HepG2 (cell line): ENCODE measurements at regions not wholly inside any gene's neighbourhood (a gene's known extent, or its start where the extent isn't known, plus 50 kb on each side); places are given as distances from the start of the nearest gene placed in this dataset.

ENCODE experiments used
- ATAC-seq: fragments of 200-7000 bp; cut with Tn5 transposase; 3 replicates; pipeline ENCODE4 v1.9.1; 2020; ENCODE audit warnings: mild to moderate bottlenecking, moderate library complexity
- BruUV-seq: library from RNA; stranded (reverse); fragments of 400-500 nt; replicated peaks from 2 replicates; lab custom pipeline; 2021; lab: Mats Ljungman, UMichigan
- CTCF ChIA-PET: fragments of 300-600 bp; formaldehyde crosslinking; extraction: SDS; loops from one replicate; lab custom pipeline; 2021; ENCODE audit warnings: low total read pairs, inconsistent platforms, low intra/inter-chr PET ratio; lab: Yijun Ruan, JAX
- POLR2A ChIA-PET: fragments of 350-600 bp; sonication (Branson Sonifier 250); formaldehyde crosslinking; loops from one replicate; lab custom pipeline; 2020; ENCODE audit warnings: antibody characterized with exemption, inconsistent platforms; lab: Yijun Ruan, JAX
- DNase-seq: peaks from one replicate; pipeline ENCODE4 v3.0.0-alpha.2; 2015; ENCODE audit warnings: low spot score
- FAIRE-seq: peaks from 3 replicates; lab custom pipeline; 2011; peaks lifted over from hg19 to GRCh38; lab: Jason Lieb, UNC
- H2AFZ ChIP-seq: one replicate; pipeline ENCODE4 v1.6.1; 2011; ENCODE audit warnings: low read length, inconsistent platforms
- H3K27ac ChIP-seq: fragments of 300-600 bp; 3 replicates; pipeline ENCODE4 v1.8.0; 2011; ENCODE audit warnings: mixed run types, mild to moderate bottlenecking, mixed read lengths, low read length, inconsistent platforms; ENCODE audit not compliant: insufficient read depth; ENCODE audit errors: extremely low read length
- H3K27me3 ChIP-seq, 2 experiments: fragments of 200-600 bp in 1 of 2; 2 replicates in 1 of 2; 3 replicates in 1 of 2; pipeline versions ENCODE4 v1.6.0 to v1.8.0; 2011; ENCODE audit warnings: low read length in 2 of 2, mild to moderate bottlenecking in 2 of 2, moderate library complexity in 2 of 2, inconsistent platforms in 1 of 2; ENCODE audit not compliant: insufficient read depth in 2 of 2, control insufficient read depth in 1 of 2
- H3K36me3 ChIP-seq, 2 experiments: fragments of 200-600 bp in 1 of 2; replicated peaks in 1 of 2; 2 replicates in 1 of 2; 3 replicates in 1 of 2; pipeline versions ENCODE4 v1.5.1 to v1.8.0; 2011; ENCODE audit warnings: low read length in 2 of 2, inconsistent platforms in 1 of 2; ENCODE audit not compliant: insufficient read depth in 2 of 2, control insufficient read depth in 1 of 2
- H3K4me1 ChIP-seq: 2 replicates; pipeline ENCODE4 v1.5.1; 2012; ENCODE audit warnings: low read length, inconsistent platforms; ENCODE audit not compliant: insufficient read depth
- H3K4me2 ChIP-seq: 2 replicates; pipeline ENCODE4 v1.6.0; 2011; ENCODE audit warnings: low read depth, low read length, inconsistent platforms
- H3K4me3 ChIP-seq, 3 experiments: fragments of 200-600 bp in 1 of 3; sonication (generic), shearing (Covaris generic) in 1 of 3; replicated peaks in 1 of 3; 2 replicates each; pipeline ENCODE4 v1.5.1; 2011 to 2016; ENCODE audit warnings: low read length in 3 of 3, inconsistent platforms in 2 of 3, low read depth in 2 of 3, mild to moderate bottlenecking in 2 of 3, control low read depth in 1 of 3, mixed read lengths in 1 of 3; ENCODE audit not compliant: insufficient read depth in 1 of 3
- H3K79me2 ChIP-seq: one replicate; pipeline ENCODE4 v1.6.1; 2011; ENCODE audit warnings: low read length, inconsistent platforms; ENCODE audit not compliant: insufficient read depth
- H3K9ac ChIP-seq: 2 replicates; pipeline ENCODE4 v1.6.0; 2011; ENCODE audit warnings: mild to moderate bottlenecking, low read depth, low read length, inconsistent platforms; ENCODE audit not compliant: insufficient read depth
- H3K9me3 ChIP-seq: 2 replicates; pipeline ENCODE4 v1.5.1; 2012; ENCODE audit warnings: mild to moderate bottlenecking, low read length
- H4K20me1 ChIP-seq: 2 replicates; pipeline ENCODE4 v1.6.0; 2011; ENCODE audit warnings: inconsistent platforms, mild to moderate bottlenecking, low read length, moderate library complexity; ENCODE audit not compliant: insufficient read depth
- HOXA7 ChIP-seq: sonication (generic); formaldehyde crosslinking; IDR thresholded peaks from 2 replicates; pipeline ENCODE4 v1.8.1; 2022; ENCODE audit warnings: mild to moderate bottlenecking, missing genetic modification reagents, moderate library complexity
- MEF2D ChIP-seq: sonication (generic); formaldehyde crosslinking; IDR thresholded peaks from 2 replicates; pipeline ENCODE4 v1.5.1; 2020; ENCODE audit warnings: mild to moderate bottlenecking, missing genetic modification reagents
- NBN ChIP-seq: fragments of 450-650 bp; conservative IDR thresholded peaks from 2 replicates; pipeline ENCODE4 v1.6.1; 2017
- PPARG ChIP-seq: conservative IDR thresholded peaks from 2 replicates; pipeline ENCODE4 v1.6.1; 2016; ENCODE audit warnings: missing biosample characterization, missing genetic modification reagents
- ZNF513 ChIP-seq: sonication (generic); formaldehyde crosslinking; conservative IDR thresholded peaks from 2 replicates; pipeline ENCODE4 v1.5.0; 2020; ENCODE audit warnings: missing genetic modification reagents
- ZNF609 ChIP-seq: sonication (generic); formaldehyde crosslinking; IDR thresholded peaks from 2 replicates; pipeline ENCODE4 v1.4.0; 2020; ENCODE audit warnings: mild to moderate bottlenecking, missing genetic modification reagents, borderline replicate concordance
- whole genome bisulfite sequencing: methylation state at CpG from one replicate; pipeline ENCODE4 v1.1.6; 2017; ENCODE audit warnings: low lambda C conversion rate; 5-methylcytosine and 5-hydroxymethylcytosine counted together
- in situ Hi-C: cut with HindIII; loops from 2 replicates; pipeline ENCODE4 v1.10.0; 2017; ENCODE audit warnings: low pct_unique_long_range_greater_than_20kb; ENCODE audit not compliant: extremely low pct_ligation_motif_present
- intact Hi-C: fragments of 100-400 bp; cut with micrococcal nuclease; formaldehyde crosslinking; loops from one replicate; pipeline ENCODE4 v1.10.0; 2022; ENCODE audit not compliant: unreplicated experiment

- ChIA-PET POLR2A (no interaction called here), CTCF (no interaction called here)
- no peaks in the 10 kb centered on the region for H3K9me3 ChIP-seq
- no peaks in the 10 kb centered on the region for H3K27me3 ChIP-seq
- in situ Hi-C loops = no loop called here
- no peaks in the 10 kb centered on the region for H3K79me2 ChIP-seq
- TF ChIP-seq ZNF609 (CRISPR knock-in tag) = no peak
- no peak for TF ChIP-seq NBN
- TF ChIP-seq PPARG (CRISPR knock-in tag) = no peak
- TF ChIP-seq ZNF513 (CRISPR knock-in tag) = no peak
- TF ChIP-seq MEF2D (CRISPR knock-in tag) = no peak
- no peak for TF ChIP-seq HOXA7 (CRISPR knock-in tag)
- no peaks in the 10 kb centered on the region for H3K36me3 ChIP-seq
- peaks cover 23% of the 10 kb centered on the region for H3K4me1 ChIP-seq
- no TSS peak for BruUV-seq
- no peak overlapping the region for H3K4me2 ChIP-seq
- FAIRE-seq (no peak), ATAC-seq (no peak), DNase-seq (no peak)
- H2AFZ ChIP-seq = no peak overlapping the region
- 83% methylated on average over 1 of the region's 1 CpG for WGBS
- H4K20me1 ChIP-seq = no peaks in the 10 kb centered on the region
- no peak overlapping the region for H3K9ac ChIP-seq
- H3K27ac ChIP-seq = no peak overlapping the region
- H3K4me3 ChIP-seq = no peak overlapping the region
- intact Hi-C loops = no loop called here
Measured at GRCh38 chr2:181839811-181840210, 51.7 kb upstream of the ITPRID2 start.
